GM12864 (cell line): ENCODE measurements at regions not wholly inside any gene's neighbourhood (a gene's known extent, or its start where the extent isn't known, plus 50 kb on each side); places are given as distances from the start of the nearest gene placed in this dataset.

Experiments used
- DNase-seq: peaks from one replicate; pipeline ENCODE4 v3.0.0-alpha.2; 2011; ENCODE audit warnings: low read depth
- H3K4me3 ChIP-seq: 2 replicates; pipeline ENCODE4 v1.5.1; 2011; ENCODE audit warnings: mild to moderate bottlenecking, low read depth, low read length, control low read depth
- TF ChIP-seq, protein P1 (sequence below): IDR thresholded peaks from 2 replicates; pipeline ENCODE4 v1.5.1; 2011; ENCODE audit warnings: low read depth, mild to moderate bottlenecking, moderate library complexity, low read length, control low read depth, inconsistent platforms; ENCODE audit errors: missing control alignments

DNA sequence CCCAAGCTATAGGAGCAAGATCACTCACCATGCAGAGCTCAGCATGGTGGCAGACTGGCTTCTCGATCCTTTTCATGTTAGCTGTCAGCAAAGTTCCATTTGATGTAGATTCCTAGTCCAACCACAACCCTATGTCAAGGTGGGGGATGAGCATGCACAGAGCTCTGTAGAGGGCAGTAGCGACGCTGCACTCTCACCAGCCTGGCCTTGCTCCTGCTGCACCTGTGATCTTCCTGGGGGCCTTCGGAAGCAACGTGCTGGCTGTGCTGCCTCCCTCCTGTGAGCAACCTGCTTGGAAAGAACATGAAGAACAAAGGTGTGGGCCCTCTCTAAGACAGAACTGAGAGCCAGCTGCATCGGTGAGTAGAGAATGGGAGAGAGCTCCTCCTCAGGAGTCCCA, 479.4 kb upstream of the MYT1L start:
- TF ChIP-seq, protein P1, sequence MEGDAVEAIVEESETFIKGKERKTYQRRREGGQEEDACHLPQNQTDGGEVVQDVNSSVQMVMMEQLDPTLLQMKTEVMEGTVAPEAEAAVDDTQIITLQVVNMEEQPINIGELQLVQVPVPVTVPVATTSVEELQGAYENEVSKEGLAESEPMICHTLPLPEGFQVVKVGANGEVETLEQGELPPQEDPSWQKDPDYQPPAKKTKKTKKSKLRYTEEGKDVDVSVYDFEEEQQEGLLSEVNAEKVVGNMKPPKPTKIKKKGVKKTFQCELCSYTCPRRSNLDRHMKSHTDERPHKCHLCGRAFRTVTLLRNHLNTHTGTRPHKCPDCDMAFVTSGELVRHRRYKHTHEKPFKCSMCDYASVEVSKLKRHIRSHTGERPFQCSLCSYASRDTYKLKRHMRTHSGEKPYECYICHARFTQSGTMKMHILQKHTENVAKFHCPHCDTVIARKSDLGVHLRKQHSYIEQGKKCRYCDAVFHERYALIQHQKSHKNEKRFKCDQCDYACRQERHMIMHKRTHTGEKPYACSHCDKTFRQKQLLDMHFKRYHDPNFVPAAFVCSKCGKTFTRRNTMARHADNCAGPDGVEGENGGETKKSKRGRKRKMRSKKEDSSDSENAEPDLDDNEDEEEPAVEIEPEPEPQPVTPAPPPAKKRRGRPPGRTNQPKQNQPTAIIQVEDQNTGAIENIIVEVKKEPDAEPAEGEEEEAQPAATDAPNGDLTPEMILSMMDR: no peak
- DNase-seq: no peak
- H3K4me3 ChIP-seq: no peak overlapping the region

DNA sequence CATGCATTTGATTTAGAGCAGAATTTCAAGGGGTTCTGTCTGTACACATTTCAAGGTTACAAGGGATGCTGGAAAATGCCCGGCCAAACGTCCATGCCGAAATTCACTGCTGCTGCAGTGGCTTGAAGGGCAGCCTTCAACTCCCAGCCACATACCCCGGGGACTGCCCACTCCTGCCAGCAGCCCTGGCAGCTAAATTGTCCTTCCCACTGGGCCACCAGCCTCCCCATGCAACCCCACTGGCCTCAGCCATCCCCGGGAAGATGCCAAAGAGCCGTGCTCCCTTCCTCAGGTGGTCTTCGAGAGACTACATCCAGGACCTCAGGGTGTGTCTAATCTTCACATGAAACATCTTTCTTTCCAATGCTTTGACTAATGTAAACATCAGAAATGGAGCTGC, 478.7 kb upstream of the MYT1L start:
- H3K4me3 ChIP-seq: no peak overlapping the region
- DNase-seq: no peak
- TF ChIP-seq, protein P1: no peak

DNA sequence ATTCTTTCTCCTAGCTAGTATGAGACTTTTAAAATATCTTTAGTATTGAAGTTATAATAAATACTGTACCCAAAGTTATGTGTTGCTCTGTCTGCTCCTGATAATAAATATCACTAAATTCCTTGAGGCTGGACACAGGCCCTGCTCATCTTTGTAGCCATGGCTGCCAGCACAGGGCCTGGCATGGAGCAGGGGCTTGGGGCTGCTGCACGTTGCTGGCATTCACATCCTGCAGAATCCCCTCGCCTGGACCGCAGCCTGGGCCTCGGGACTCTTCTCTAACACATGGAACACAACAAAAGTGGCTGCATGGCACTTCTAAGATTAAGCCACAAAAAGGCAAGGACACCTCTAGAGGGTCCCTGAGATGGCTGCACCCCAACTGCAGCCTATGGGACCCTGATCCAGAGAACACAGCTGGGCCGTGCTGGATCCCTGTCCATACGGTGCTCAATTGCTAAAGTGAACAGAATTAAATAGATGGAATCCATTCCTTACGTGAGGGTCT, 477.5 kb upstream of the MYT1L start:
- TF ChIP-seq, protein P1: no peak
- no peak for DNase-seq
- H3K4me3 ChIP-seq: no peak overlapping the region

DNA sequence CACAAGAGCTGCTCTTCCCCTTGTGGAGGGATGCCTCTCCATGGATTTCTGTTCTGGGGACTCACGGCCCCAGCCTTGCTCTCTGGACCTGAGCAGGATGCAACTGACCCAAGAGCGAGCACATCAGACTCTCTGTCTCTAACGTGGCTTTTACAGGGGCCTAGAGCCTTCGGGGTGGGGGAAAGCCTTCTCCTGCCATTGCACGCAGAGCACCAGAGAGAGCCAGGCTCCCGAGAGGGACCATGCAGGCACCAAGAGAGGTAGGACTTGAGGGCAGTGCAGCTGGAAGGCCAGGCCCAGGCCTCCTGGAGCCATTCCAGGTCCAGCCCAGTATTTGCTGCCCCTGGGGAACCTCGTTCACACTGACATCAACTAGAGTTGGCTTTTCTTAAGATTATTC, 475.6 kb upstream of the MYT1L start:
- TF ChIP-seq, protein P1: no peak
- H3K4me3 ChIP-seq: no peak overlapping the region
- no peak for DNase-seq

DNA sequence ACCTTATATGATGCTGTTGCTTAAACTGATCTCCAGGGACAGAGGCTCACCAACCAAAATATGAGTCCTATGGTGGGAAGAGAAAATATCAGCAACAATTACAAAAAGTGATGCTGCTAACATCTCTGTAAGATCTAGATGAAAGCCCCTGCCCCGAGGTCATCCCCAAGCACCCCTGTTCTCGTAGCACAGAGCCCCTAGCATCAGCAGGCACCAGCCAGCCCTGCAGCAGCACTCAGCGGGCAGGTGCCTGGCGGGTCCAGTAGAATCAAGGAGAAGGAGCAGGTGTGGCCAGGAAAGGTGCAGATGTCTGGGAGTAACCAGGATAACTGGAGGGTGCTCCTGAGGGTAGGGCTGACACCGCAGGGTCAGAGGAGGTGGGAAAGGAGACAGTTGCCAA, 474.2 kb upstream of the MYT1L start:
- no peak overlapping the region for H3K4me3 ChIP-seq
- TF ChIP-seq, protein P1: no peak
- DNase-seq: no peak

DNA sequence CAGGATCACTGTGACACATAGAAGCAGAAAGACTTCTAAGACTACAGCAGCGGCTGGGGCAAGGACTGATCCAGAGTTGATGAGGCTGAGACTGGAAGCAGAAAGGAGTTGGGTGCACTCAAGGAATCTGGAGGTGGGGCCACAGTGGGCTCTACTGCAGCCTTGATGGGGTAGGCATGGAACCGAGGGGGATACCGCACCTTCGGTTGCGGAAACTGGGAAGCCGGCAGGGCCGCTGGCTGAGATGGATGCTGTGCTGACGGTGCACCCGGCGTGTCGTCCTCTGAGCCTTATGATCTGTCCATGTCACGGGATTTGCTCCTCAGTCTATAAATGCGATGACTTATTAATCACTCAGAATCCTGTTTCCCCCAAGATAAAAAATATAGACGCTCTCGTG, 473.5 kb upstream of the MYT1L start:
- TF ChIP-seq, protein P1: no peak
- no peak for DNase-seq
- no peak overlapping the region for H3K4me3 ChIP-seq

DNA sequence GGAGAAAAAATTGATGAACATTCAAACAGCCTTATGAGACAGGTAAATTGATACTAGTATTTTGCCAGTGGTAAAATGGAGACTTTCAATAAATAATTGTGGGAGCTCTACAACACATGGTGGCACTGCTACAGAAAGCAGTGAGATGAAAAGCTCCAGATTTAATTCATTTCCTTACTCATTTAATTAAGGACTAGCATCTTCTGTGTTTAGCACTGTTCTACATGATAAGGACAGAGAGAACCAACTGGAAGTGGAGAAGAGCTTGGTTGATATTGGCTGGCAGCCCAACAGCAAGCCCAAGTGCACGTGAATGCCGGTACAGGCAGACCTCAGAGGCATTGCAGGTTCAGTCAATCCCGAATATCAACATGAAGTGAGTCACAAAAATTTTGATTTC, 470.4 kb upstream of the MYT1L start:
- TF ChIP-seq, protein P1: no peak

More for the DNA sequence above, 470.4 kb upstream of the MYT1L start:
- H3K4me3 ChIP-seq: no peak overlapping the region
- no peak for DNase-seq
